IMR-90 (cell line): ENCODE measurements at regions not wholly inside any gene's neighbourhood (a gene's known extent, or its start where the extent isn't known, plus 50 kb on each side); places are given as distances from the start of the nearest gene placed in this dataset.

Experiments
- ATAC-seq: fragments of 200-7000 bp; cut with Tn5 transposase; 2 replicates; pipeline ENCODE4 v1.9.1; 2020; ENCODE audit warnings: low read depth, mild to moderate bottlenecking, moderate library complexity
- BruUV-seq: library from RNA; stranded (reverse); fragments of 400-500 nt; replicated peaks from 2 replicates; lab custom pipeline; 2021; lab: Mats Ljungman, UMichigan
- CTCF ChIA-PET: fragments of 300-600 bp; formaldehyde crosslinking; extraction: SDS; loops from one replicate; lab custom pipeline; 2021; ENCODE audit warnings: antibody characterized with exemption; lab: Yijun Ruan, JAX
- POLR2A ChIA-PET: fragments of 300-600 bp; sonication (Branson Sonifier 250); formaldehyde crosslinking; loops from one replicate; lab custom pipeline; 2022; ENCODE audit warnings: antibody characterized with exemption; ENCODE audit not compliant: unreplicated experiment; lab: Charles Lee
- DNase-seq: peaks from one replicate; pipeline ENCODE4 v3.0.0; 2013
- H2AFZ ChIP-seq: replicated peaks from 2 replicates; pipeline ENCODE3; 2013; ENCODE audit warnings: low read length, mild to moderate bottlenecking; ENCODE audit not compliant: poor library complexity
- H2AK5ac ChIP-seq: 2 replicates; pipeline ENCODE4 v1.6.1; 2013; ENCODE audit warnings: low read depth, low read length, inconsistent platforms
- H2AK9ac ChIP-seq: replicated peaks from 2 replicates; pipeline ENCODE3; 2013; ENCODE audit warnings: mild to moderate bottlenecking, low read depth, low read length, moderate library complexity; ENCODE audit not compliant: poor library complexity
- H2BK120ac ChIP-seq: 2 replicates; pipeline ENCODE4 v1.6.1; 2013; ENCODE audit warnings: low read depth, low read length, inconsistent platforms
- H2BK15ac ChIP-seq: 3 replicates; pipeline ENCODE4 v1.6.1; 2013; ENCODE audit warnings: low read depth, low read length, inconsistent platforms
- H2BK20ac ChIP-seq: 2 replicates; pipeline ENCODE4 v1.6.1; 2013; ENCODE audit warnings: low read depth, mild to moderate bottlenecking, inconsistent platforms, low read length, moderate library complexity
- H2BK5ac ChIP-seq: 2 replicates; pipeline ENCODE4 v1.6.1; 2013; ENCODE audit warnings: mild to moderate bottlenecking, low read depth, low read length, inconsistent platforms; ENCODE audit not compliant: poor library complexity, severe bottlenecking
- H3K14ac ChIP-seq: replicated peaks from 2 replicates; pipeline ENCODE4 v1.6.1; 2013; ENCODE audit warnings: low read depth, low read length, inconsistent platforms
- H3K18ac ChIP-seq: 2 replicates; pipeline ENCODE4 v1.6.1; 2013; ENCODE audit warnings: low read depth, low read length, control low read depth
- H3K23ac ChIP-seq: 2 replicates; pipeline ENCODE4 v1.6.1; 2013; ENCODE audit warnings: low read depth, low read length, inconsistent platforms
- H3K27ac ChIP-seq: 2 replicates; pipeline ENCODE4 v1.5.1; 2013; ENCODE audit warnings: mild to moderate bottlenecking, control low read depth, low read length; ENCODE audit not compliant: insufficient read depth
- H3K27me3 ChIP-seq: 2 replicates; pipeline ENCODE4 v1.6.1; 2013; ENCODE audit warnings: low read length; ENCODE audit not compliant: control insufficient read depth, insufficient read depth
- H3K36me3 ChIP-seq: 2 replicates; pipeline ENCODE4 v1.6.1; 2013; ENCODE audit warnings: low read length, mixed read lengths; ENCODE audit not compliant: control insufficient read depth, insufficient read depth
- H3K4ac ChIP-seq: 2 replicates; pipeline ENCODE4 v1.6.1; 2013; ENCODE audit warnings: low read depth, low read length, inconsistent platforms
- H3K4me1 ChIP-seq: 2 replicates; pipeline ENCODE4 v1.6.1; 2013; ENCODE audit warnings: low read length, mixed read lengths; ENCODE audit not compliant: control insufficient read depth, insufficient read depth
- H3K4me2 ChIP-seq: 2 replicates; pipeline ENCODE4 v1.6.1; 2013; ENCODE audit warnings: low read depth, mild to moderate bottlenecking, control low read depth, low read length, moderate library complexity
- H3K4me3 ChIP-seq: 2 replicates; pipeline ENCODE4 v1.5.1; 2013; ENCODE audit warnings: low read depth, mild to moderate bottlenecking, control low read depth, low read length, moderate library complexity; ENCODE audit not compliant: insufficient read depth
- H3K56ac ChIP-seq: 2 replicates; pipeline ENCODE4 v1.6.1; 2013; ENCODE audit warnings: low read length, inconsistent platforms; ENCODE audit not compliant: insufficient read depth; ENCODE audit errors: extremely low read depth
- H3K79me1 ChIP-seq, 2 experiments: 2 replicates each; pipeline ENCODE4 v1.6.1; 2013; ENCODE audit warnings: low read length in 2 of 2, inconsistent platforms in 1 of 2, low read depth in 1 of 2
- H3K9ac ChIP-seq: 2 replicates; pipeline ENCODE4 v1.6.1; 2013; ENCODE audit warnings: low read depth, low read length, control low read depth
- H3K9me1 ChIP-seq: 2 replicates; pipeline ENCODE4 v1.6.1; 2013; ENCODE audit warnings: low read length, inconsistent platforms; ENCODE audit not compliant: insufficient read depth
- H3K9me3 ChIP-seq: 2 replicates; pipeline ENCODE4 v1.6.1; 2013; ENCODE audit warnings: low read length; ENCODE audit not compliant: control insufficient read depth, insufficient read depth
- H4K20me1 ChIP-seq: 2 replicates; pipeline ENCODE4 v1.6.1; 2013; ENCODE audit warnings: low read length, inconsistent platforms; ENCODE audit not compliant: insufficient read depth
- H4K5ac ChIP-seq: 2 replicates; pipeline ENCODE4 v1.6.1; 2013; ENCODE audit warnings: mild to moderate bottlenecking, low read depth, low read length, control low read depth
- H4K8ac ChIP-seq, 2 experiments: 2 replicates each; pipeline ENCODE4 v1.6.1; 2013; ENCODE audit warnings: low read depth in 2 of 2, low read length in 2 of 2, control low read depth in 1 of 2, inconsistent platforms in 1 of 2
- H4K91ac ChIP-seq: 2 replicates; pipeline ENCODE4 v1.6.1; 2013; ENCODE audit warnings: low read depth, low read length, inconsistent platforms; ENCODE audit not compliant: insufficient read depth
- CTCF ChIP-seq: conservative IDR thresholded peaks from 2 replicates; pipeline ENCODE4 v1.5.1; 2012; ENCODE audit warnings: mild to moderate bottlenecking, low read depth, low read length, improper control_type of control experiment
- FOS ChIP-seq: fragments of 150-350 bp; IDR thresholded peaks from 2 replicates; pipeline ENCODE4 v1.6.1; 2016; ENCODE audit warnings: low read depth, low read length
- NFE2L2 ChIP-seq: fragments of 150-350 bp; IDR thresholded peaks from 2 replicates; pipeline ENCODE4 v1.6.1; 2016; ENCODE audit warnings: low read depth, mild to moderate bottlenecking, low read length
- WGBS, 2 experiments: methylation state at CpG; one replicate each; pipeline versions ENCODE4 v1.1.5 to v1.1.7; 2013; ENCODE audit warnings: missing lambda C conversion rate in 2 of 2; ENCODE audit not compliant: insufficient read length in 1 of 2; ENCODE audit errors: extremely low coverage in 2 of 2; 5-methylcytosine and 5-hydroxymethylcytosine counted together
- dilution Hi-C: fragments of 300-500 bp; cut with HindIII; formaldehyde crosslinking; loops from one replicate; pipeline ENCODE4 v1.14.3; 2018; ENCODE audit warnings: low sequenced_read_pairs; ENCODE audit not compliant: unreplicated experiment
- in situ Hi-C: fragments of 300-500 bp; cut with MboI; formaldehyde crosslinking; loops from 3 replicates; pipeline ENCODE4 v1.14.3; 2019; ENCODE audit warnings: low sequenced_read_pairs, inconsistent platforms, mixed read lengths
- intact Hi-C: fragments of 100-400 bp; cut with micrococcal nuclease; formaldehyde crosslinking; loops from 2 replicates; pipeline ENCODE4 v1.10.0; 2022

GRCh38 chr13:108460746-108461145 is 168.7 kb upstream of the MYO16 start:
- no peak overlapping the region for H3K14ac ChIP-seq
- in situ Hi-C loops (no loop called here), intact Hi-C loops (no loop called here), dilution Hi-C loops (no loop called here)
- BruUV-seq, result no TSS peak
- no peaks in the 10 kb centered on the region for H3K36me3 ChIP-seq
- H3K79me1 ChIP-seq, result no peaks in the 10 kb centered on the region
- POLR2A ChIA-PET, result no interaction called here
- H2AK9ac ChIP-seq, result no peak overlapping the region
- no peak overlapping the region for H3K4me2 ChIP-seq
- H2BK15ac ChIP-seq, result no peak overlapping the region
- no peaks in the 10 kb centered on the region for H3K27me3 ChIP-seq
- TF ChIP-seq CTCF (no peak), NFE2L2 (no peak), FOS (no peak)
- no peak overlapping the region for H4K5ac ChIP-seq
- H3K27ac ChIP-seq, result no peak overlapping the region
- no peak overlapping the region for H3K4me3 ChIP-seq
- no peaks in the 10 kb centered on the region for H4K20me1 ChIP-seq
- H2AFZ ChIP-seq, result no peak overlapping the region
- CTCF ChIA-PET, result no interaction called here
- no peak overlapping the region for H3K56ac ChIP-seq
- H4K8ac ChIP-seq, result no peak overlapping the region
- 0 out of 2 replicates have a peak, but pooled peaks cover 2% of the 10 kb centered on the region for H3K9me3 ChIP-seq
- H3K4ac ChIP-seq, result no peak overlapping the region
- no peak overlapping the region for H2BK20ac ChIP-seq
- H3K23ac ChIP-seq, result no peak overlapping the region
- DNase-seq (no peak), ATAC-seq (no peak)
- no peak overlapping the region for H3K9ac ChIP-seq
- H4K91ac ChIP-seq, result no peak overlapping the region
- H3K18ac ChIP-seq, result no peak overlapping the region
- no CpG with 5 or more reads among the region's 4 CpGs for WGBS, 2 experiments
- H2AK5ac ChIP-seq, result no peak overlapping the region
- no peaks in the 10 kb centered on the region for H3K9me1 ChIP-seq
- H3K4me1 ChIP-seq, result no peaks in the 10 kb centered on the region
- H2BK5ac ChIP-seq, result no peak overlapping the region
- H2BK120ac ChIP-seq, result no peak overlapping the region
